Gastroesophageal sphincter (tissue), 3 donors: ENCODE measurements at regions not wholly inside any gene's neighbourhood (a gene's known extent, or its start where the extent isn't known, plus 50 kb on each side); places are given as distances from the start of the nearest gene placed in this dataset.

ENCODE experiments used
- EP300 ChIP-seq: sonication (generic); formaldehyde crosslinking; IDR thresholded peaks from one replicate; pipeline ENCODE4 v1.6.1; 2017; ENCODE audit warnings: antibody characterized with exemption, mild to moderate bottlenecking
- POLR2A ChIP-seq, 2 donors: fragments of 450-650 bp; IDR thresholded peaks; one replicate each; pipeline ENCODE4 v1.6.1; 2017; ENCODE audit warnings: antibody characterized with exemption in 2 of 2, mild to moderate bottlenecking in 2 of 2, moderate library complexity in 1 of 2
- POLR2AphosphoS5 ChIP-seq: sonication (generic); formaldehyde crosslinking; IDR thresholded peaks from one replicate; pipeline ENCODE4 v1.6.1; 2017; ENCODE audit warnings: antibody characterized with exemption
- TF ChIP-seq, protein P1 (sequence below), 4 experiments: fragments of 200-600 bp in 2 of 4; fragments of 450-650 bp in 2 of 4; sonication (generic) in 1 of 4; IDR thresholded peaks; one replicate each; pipeline ENCODE4 v1.5.1; 2017 to 2019; ENCODE audit warnings: antibody characterized with exemption in 4 of 4, mild to moderate bottlenecking in 2 of 4, moderate library complexity in 2 of 4

DNA sequence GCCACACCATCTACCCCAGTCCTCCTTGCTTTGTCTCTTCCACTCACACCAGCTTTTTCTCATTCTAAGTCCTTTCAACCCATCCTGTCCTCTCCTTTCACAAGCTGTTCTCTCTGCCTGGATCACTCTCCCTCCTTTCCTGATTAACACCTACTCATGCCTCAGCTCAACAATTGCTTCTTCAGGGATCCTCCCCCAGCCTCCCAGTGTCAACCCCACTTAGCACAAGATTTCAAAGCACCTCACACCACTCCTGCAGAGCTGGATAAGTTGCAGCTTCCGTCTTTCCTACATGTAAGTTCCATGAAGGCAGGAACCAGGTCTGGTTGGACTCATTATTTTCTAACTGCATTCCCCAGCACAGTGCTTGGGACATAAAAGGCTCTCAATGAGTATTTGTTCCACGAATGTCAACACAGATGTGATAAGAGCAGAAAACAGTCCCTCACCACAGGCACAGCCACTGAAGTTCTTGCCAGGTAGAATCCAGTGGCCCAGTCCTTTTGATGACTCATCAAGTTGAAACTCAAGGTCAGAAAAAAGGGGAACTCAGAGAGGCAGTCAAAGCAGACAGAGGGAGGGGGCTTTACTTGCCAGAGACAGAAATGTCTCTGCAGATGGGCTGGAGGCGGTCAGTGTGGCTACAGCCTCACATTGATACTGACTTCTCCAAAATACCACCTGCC, 193.4 kb upstream of the PRDM1 start:
- TF ChIP-seq EP300 (no peak), POLR2A (IDR thresholded peaks at IDR 0.05) (no peak), POLR2AphosphoS5 (no peak)
- TF ChIP-seq, protein P1, sequence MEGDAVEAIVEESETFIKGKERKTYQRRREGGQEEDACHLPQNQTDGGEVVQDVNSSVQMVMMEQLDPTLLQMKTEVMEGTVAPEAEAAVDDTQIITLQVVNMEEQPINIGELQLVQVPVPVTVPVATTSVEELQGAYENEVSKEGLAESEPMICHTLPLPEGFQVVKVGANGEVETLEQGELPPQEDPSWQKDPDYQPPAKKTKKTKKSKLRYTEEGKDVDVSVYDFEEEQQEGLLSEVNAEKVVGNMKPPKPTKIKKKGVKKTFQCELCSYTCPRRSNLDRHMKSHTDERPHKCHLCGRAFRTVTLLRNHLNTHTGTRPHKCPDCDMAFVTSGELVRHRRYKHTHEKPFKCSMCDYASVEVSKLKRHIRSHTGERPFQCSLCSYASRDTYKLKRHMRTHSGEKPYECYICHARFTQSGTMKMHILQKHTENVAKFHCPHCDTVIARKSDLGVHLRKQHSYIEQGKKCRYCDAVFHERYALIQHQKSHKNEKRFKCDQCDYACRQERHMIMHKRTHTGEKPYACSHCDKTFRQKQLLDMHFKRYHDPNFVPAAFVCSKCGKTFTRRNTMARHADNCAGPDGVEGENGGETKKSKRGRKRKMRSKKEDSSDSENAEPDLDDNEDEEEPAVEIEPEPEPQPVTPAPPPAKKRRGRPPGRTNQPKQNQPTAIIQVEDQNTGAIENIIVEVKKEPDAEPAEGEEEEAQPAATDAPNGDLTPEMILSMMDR (IDR thresholded peaks at IDR 0.05), result no peak
